H9 (cell line): ENCODE measurements at regions not wholly inside any gene's neighbourhood (a gene's known extent, or its start where the extent isn't known, plus 50 kb on each side); places are given as distances from the start of the nearest gene placed in this dataset.

Source experiments
- DNase-seq: peaks from one replicate; pipeline ENCODE4 v3.0.0-alpha.2; 2017
- H2AFZ ChIP-seq: one replicate; pipeline ENCODE4 v1.6.1; 2013; ENCODE audit warnings: mild to moderate bottlenecking, low read length, control low read depth, moderate library complexity
- H2AK5ac ChIP-seq: 2 replicates; pipeline ENCODE4 v1.6.1; 2013; ENCODE audit warnings: low read length, control low read depth, mixed read lengths; ENCODE audit not compliant: insufficient read length
- H2BK120ac ChIP-seq: one replicate; pipeline ENCODE4 v1.6.1; 2013; ENCODE audit warnings: low read depth, mild to moderate bottlenecking, low read length, control low read depth, inconsistent platforms; ENCODE audit not compliant: poor library complexity, severe bottlenecking
- H2BK12ac ChIP-seq: 2 replicates; pipeline ENCODE4 v1.6.1; 2013; ENCODE audit warnings: low read length, control low read depth, mixed read lengths, low read depth; ENCODE audit not compliant: insufficient read length
- H2BK15ac ChIP-seq: 2 replicates; pipeline ENCODE4 v1.6.1; 2013; ENCODE audit warnings: low read depth, low read length, control low read depth
- H2BK20ac ChIP-seq: one replicate; pipeline ENCODE4 v1.6.1; 2013; ENCODE audit warnings: low read depth, mild to moderate bottlenecking, low read length, control low read depth, inconsistent platforms; ENCODE audit not compliant: poor library complexity, severe bottlenecking
- H2BK5ac ChIP-seq: 2 replicates; pipeline ENCODE4 v1.6.1; 2013; ENCODE audit warnings: low read length, control low read depth, mixed read lengths; ENCODE audit not compliant: insufficient read length
- H3K14ac ChIP-seq: 2 replicates; pipeline ENCODE4 v1.6.1; 2013; ENCODE audit warnings: low read length, control low read depth; ENCODE audit not compliant: insufficient read depth
- H3K18ac ChIP-seq: 2 replicates; pipeline ENCODE4 v1.6.1; 2013; ENCODE audit warnings: low read depth, mild to moderate bottlenecking, mixed read lengths, low read length, control low read depth; ENCODE audit not compliant: insufficient read length
- H3K23ac ChIP-seq: 2 replicates; pipeline ENCODE4 v1.6.1; 2013; ENCODE audit warnings: low read length, control low read depth, mixed read lengths, low read depth; ENCODE audit not compliant: insufficient read length
- H3K23me2 ChIP-seq: 2 replicates; pipeline ENCODE4 v1.6.1; 2013; ENCODE audit warnings: low read depth, mild to moderate bottlenecking, mixed read lengths, low read length, control low read depth; ENCODE audit not compliant: insufficient read length, poor library complexity, severe bottlenecking
- H3K27ac ChIP-seq: 2 replicates; pipeline ENCODE4 v1.5.1; 2013; ENCODE audit warnings: low read length, control low read depth, mixed read lengths, low read depth; ENCODE audit not compliant: insufficient read length
- H3K27me3 ChIP-seq: 2 replicates; pipeline ENCODE4 v1.6.1; 2013; ENCODE audit warnings: low read length, control low read depth, inconsistent platforms; ENCODE audit not compliant: insufficient read depth
- H3K4ac ChIP-seq: 2 replicates; pipeline ENCODE4 v1.6.1; 2013; ENCODE audit warnings: low read depth, mild to moderate bottlenecking, control low read depth, inconsistent platforms, low read length, moderate library complexity
- H3K4me1 ChIP-seq: 2 replicates; pipeline ENCODE4 v1.6.1; 2013; ENCODE audit warnings: low read length, control low read depth, inconsistent platforms; ENCODE audit not compliant: insufficient read depth
- H3K4me2 ChIP-seq: 2 replicates; pipeline ENCODE4 v1.6.1; 2013; ENCODE audit warnings: low read length, control low read depth, mixed read lengths; ENCODE audit not compliant: insufficient read length, insufficient read depth
- H3K56ac ChIP-seq: 2 replicates; pipeline ENCODE4 v1.6.1; 2013; ENCODE audit warnings: low read depth, mild to moderate bottlenecking, mixed read lengths, low read length, control low read depth; ENCODE audit not compliant: insufficient read length
- H3K79me1 ChIP-seq: 2 replicates; pipeline ENCODE4 v1.6.1; 2013; ENCODE audit warnings: low read depth, mild to moderate bottlenecking, moderate library complexity, low read length, control low read depth, inconsistent platforms; ENCODE audit not compliant: insufficient read depth, poor library complexity, severe bottlenecking
- H3K79me2 ChIP-seq: 2 replicates; pipeline ENCODE4 v1.6.1; 2013; ENCODE audit warnings: low read length, control low read depth, inconsistent platforms; ENCODE audit not compliant: insufficient read depth
- H3K9ac ChIP-seq: 2 replicates; pipeline ENCODE4 v1.6.1; 2013; ENCODE audit warnings: low read length, control low read depth, mixed read lengths; ENCODE audit not compliant: insufficient read length; ENCODE audit errors: extremely low read depth
- H3K9me3 ChIP-seq: one replicate; pipeline ENCODE4 v1.6.1; 2013; ENCODE audit warnings: low read depth, low read length, inconsistent platforms; ENCODE audit not compliant: control insufficient read depth
- H3T11ph ChIP-seq: one replicate; pipeline ENCODE4 v1.6.1; 2013; ENCODE audit warnings: mild to moderate bottlenecking, low read length, control low read depth, inconsistent platforms
- H4K20me1 ChIP-seq: one replicate; pipeline ENCODE4 v1.6.1; 2013; ENCODE audit not compliant: control insufficient read depth, insufficient read length, insufficient read depth
- H4K5ac ChIP-seq: 2 replicates; pipeline ENCODE4 v1.6.1; 2013; ENCODE audit warnings: low read depth, mild to moderate bottlenecking, mixed read lengths, low read length, control low read depth; ENCODE audit not compliant: insufficient read length
- H4K8ac ChIP-seq: replicated peaks from 2 replicates; pipeline ENCODE4 v1.6.1; 2013; ENCODE audit warnings: low read length, control low read depth, mixed read lengths, low read depth; ENCODE audit not compliant: insufficient read length
- H4K91ac ChIP-seq: 2 replicates; pipeline ENCODE4 v1.6.1; 2013; ENCODE audit warnings: low read depth, mild to moderate bottlenecking, moderate library complexity, mixed read lengths, low read length, control low read depth; ENCODE audit not compliant: insufficient read length
- H3K27ac Mint-ChIP-seq, 3 experiments: 2 replicates in 2 of 3; 3 replicates in 1 of 3; pipeline ENCODE4 v1.8.0; 2020 to 2021; ENCODE audit warnings: mixed read lengths in 3 of 3, mild to moderate bottlenecking in 1 of 3, moderate library complexity in 1 of 3
- H3K27me3 Mint-ChIP-seq: 2 replicates; pipeline ENCODE4 v1.8.0; 2021; ENCODE audit warnings: low read depth, mild to moderate bottlenecking, moderate library complexity, mixed read lengths
- H3K36me3 Mint-ChIP-seq, 3 experiments: 2 replicates in 2 of 3; 3 replicates in 1 of 3; pipeline ENCODE4 v1.8.0; 2020 to 2021; ENCODE audit warnings: low read depth in 3 of 3, mixed read lengths in 3 of 3; ENCODE audit not compliant: insufficient read depth in 1 of 3
- H3K4me1 Mint-ChIP-seq, 2 experiments: 2 replicates each; pipeline ENCODE4 v1.8.0; 2020; ENCODE audit warnings: mixed read lengths in 2 of 2
- H3K4me3 Mint-ChIP-seq, 2 experiments: 2 replicates in 1 of 2; 3 replicates in 1 of 2; pipeline ENCODE4 v1.8.0; 2020 to 2021; ENCODE audit warnings: mild to moderate bottlenecking in 2 of 2, mixed read lengths in 2 of 2, moderate library complexity in 1 of 2
- H3K9me3 Mint-ChIP-seq, 2 experiments: 2 replicates in 1 of 2; 3 replicates in 1 of 2; pipeline ENCODE4 v1.8.0; 2020; ENCODE audit warnings: mild to moderate bottlenecking in 2 of 2, mixed read lengths in 2 of 2, moderate library complexity in 1 of 2
- CTCF ChIP-seq: fragments of 200-600 bp; sonication (generic); conservative IDR thresholded peaks from 3 replicates; pipeline ENCODE4 v1.8.0; 2021; ENCODE audit warnings: antibody characterized with exemption, mild to moderate bottlenecking
- WGBS: extraction: QIAGEN DNeasy Blood & Tissue Kit; methylation state at CpG from one replicate; pipeline ENCODE4 v1.1.7; 2013; ENCODE audit warnings: missing lambda C conversion rate, low lambda C conversion rate, mixed read lengths; ENCODE audit not compliant: insufficient read length; ENCODE audit errors: extremely low coverage; 5-methylcytosine and 5-hydroxymethylcytosine counted together

- Histone ChIP-seq H3K4me1 (no peaks in the 10 kb centered on the region), H2BK12ac (no peak overlapping the region), H2AK5ac (no peak overlapping the region), H2BK15ac (no peak overlapping the region), H2AFZ (no peak overlapping the region), H3K23ac (no peak overlapping the region), H3K4ac (no peak overlapping the region), H3K9ac (no peak overlapping the region), H3T11ph (no peak overlapping the region), H3K23me2 (no peaks in the 10 kb centered on the region), H3K27me3 (no peaks in the 10 kb centered on the region), H3K27ac (no peak overlapping the region), H3K9me3 (no peaks in the 10 kb centered on the region), H3K79me2 (no peaks in the 10 kb centered on the region), H3K18ac (no peak overlapping the region), H2BK5ac (no peak overlapping the region), H4K5ac (no peak overlapping the region), H3K79me1 (no peaks in the 10 kb centered on the region), H4K20me1 (no peaks in the 10 kb centered on the region), H3K14ac (no peak overlapping the region), H3K56ac (no peak overlapping the region), H3K4me2 (no peak overlapping the region), H4K91ac (no peak overlapping the region), H2BK20ac (no peak overlapping the region), H4K8ac (no peak overlapping the region), H2BK120ac (no peak overlapping the region)
- TF ChIP-seq CTCF = no peak
- H3K4me1 Mint-ChIP-seq = peaks cover 12 to 13% of the 10 kb centered on the region in 2 experiments
- peaks cover 0 to 4% (median 0%) of the 10 kb centered on the region in 3 experiments; a peak in 1 of 7 replicates for H3K36me3 Mint-ChIP-seq
- H3K9me3 Mint-ChIP-seq = peaks cover 4 to 7% of the 10 kb centered on the region in 2 experiments; a peak in 3 of 5 replicates
- H3K4me3 Mint-ChIP-seq = no peak overlapping the region
- WGBS = no CpG with 5 or more reads among the region's 21 CpGs
- no peak overlapping the region; a peak in 1 of 7 replicates for H3K27ac Mint-ChIP-seq
- DNase-seq = no peak
- no peaks in the 10 kb centered on the region for H3K27me3 Mint-ChIP-seq
Observed at GRCh38 chr5:179427676-179428056, 82.4 kb upstream of the ADAMTS2 start.
